HG03103 (cell line): ENCODE measurements at regions not wholly inside any gene's neighbourhood (a gene's known extent, or its start where the extent isn't known, plus 50 kb on each side); places are given as distances from the start of the nearest gene placed in this dataset.
"Not testable (repeated sequence)": the region's sequence is repeated elsewhere in the genome, so short reads cannot be mapped to it uniquely, and the experiment has no call there.

ENCODE experiments used
- ATAC-seq: cut with Tn5 transposase; IDR thresholded peaks from one replicate; pipeline ENCODE4 v1.9.1; 2021; ENCODE audit warnings: low read depth; ENCODE audit not compliant: unreplicated experiment

GRCh38 chr4:28228561-28229491, 1368.2 kb downstream of the STIM2 start:
- no peak for ATAC-seq

- ATAC-seq = no peak
Measured at GRCh38 chr4:28232376-28232775, 1371.7 kb downstream of the STIM2 start.

- ATAC-seq = no peak
Measured at GRCh38 chr4:28232951-28233350, 1372.3 kb downstream of the STIM2 start.

- ATAC-seq = no peak
Measured at GRCh38 chr4:28233724-28234123, 1373.1 kb downstream of the STIM2 start.

GRCh38 chr4:28238876-28239275, 1378.2 kb downstream of the STIM2 start:
- ATAC-seq = no peak

- no peak for ATAC-seq
Measured at GRCh38 chr4:28241021-28241420, 1380.4 kb downstream of the STIM2 start.

GRCh38 chr4:28247805-28248204, 1387.2 kb downstream of the STIM2 start:
- no peak for ATAC-seq

GRCh38 chr4:28248269-28248668, 1387.6 kb downstream of the STIM2 start:
- no peak for ATAC-seq

GRCh38 chr4:28250646-28251045, 1390.0 kb downstream of the STIM2 start:
- no peak for ATAC-seq

GRCh38 chr4:28251831-28252230, 1391.2 kb downstream of the STIM2 start:
- no peak for ATAC-seq

GRCh38 chr4:28254003-28254402, 1393.4 kb downstream of the STIM2 start:
- ATAC-seq = no peak

- ATAC-seq = no peak
Measured at GRCh38 chr4:28256295-28256694, 1395.7 kb downstream of the STIM2 start.

- ATAC-seq = no peak
Measured at GRCh38 chr4:28259951-28260350, 1399.3 kb downstream of the STIM2 start.

GRCh38 chr4:28267166-28267565, 1406.5 kb downstream of the STIM2 start:
- ATAC-seq = no peak

GRCh38 chr4:28269426-28269825, 1408.8 kb downstream of the STIM2 start:
- ATAC-seq = no peak

GRCh38 chr4:28277931-28278330, 1417.3 kb downstream of the STIM2 start:
- no peak for ATAC-seq

GRCh38 chr4:28278676-28279075, 1418.0 kb downstream of the STIM2 start:
- ATAC-seq = no peak

GRCh38 chr4:28279249-28279648, 1418.6 kb downstream of the STIM2 start:
- no peak for ATAC-seq

GRCh38 chr4:28286266-28286665, 1425.6 kb downstream of the STIM2 start:
- ATAC-seq = not testable (repeated sequence)

- no peak for ATAC-seq
Measured at GRCh38 chr4:28287831-28288233, 1427.2 kb downstream of the STIM2 start.

- ATAC-seq = no peak
Measured at GRCh38 chr4:28296239-28296638, 1435.6 kb downstream of the STIM2 start.

- no peak for ATAC-seq
Measured at GRCh38 chr4:28310926-28311325, 1450.3 kb downstream of the STIM2 start.
